Heart left ventricle (tissue), 16 donors: ENCODE measurements at regions not wholly inside any gene's neighbourhood (a gene's known extent, or its start where the extent isn't known, plus 50 kb on each side); places are given as distances from the start of the nearest gene placed in this dataset.

Experiments
- ATAC-seq, 4 donors: fragments of 200-7000 bp; cut with Tn5 transposase; one replicate each; pipeline ENCODE4 v1.9.1; 2020 to 2022; ENCODE audit warnings: moderate library complexity in 4 of 4, mild to moderate bottlenecking in 3 of 4, moderate number of reproducible peaks in 1 of 4
- DNase-seq, 5 donors: peaks; one replicate each; pipeline ENCODE4 v3.0.0-alpha.2; 2020
- H3K27ac ChIP-seq, 12 donors: fragments of 200-600 bp; sonication (generic) in 4 of 12; one replicate each; pipeline versions ENCODE4 v1.5.0 to v1.8.0; 2016 to 2022; ENCODE audit warnings: mild to moderate bottlenecking in 2 of 12
- H3K27me3 ChIP-seq, 9 donors: fragments of 200-600 bp; sonication (generic) in 2 of 9; one replicate each; pipeline versions ENCODE4 v1.5.1 to v1.8.0; 2016 to 2022; ENCODE audit warnings: mild to moderate bottlenecking in 3 of 9
- H3K36me3 ChIP-seq, 9 donors: fragments of 200-600 bp; sonication (generic) in 2 of 9; one replicate each; pipeline versions ENCODE4 v1.5.0 to v1.8.0; 2018 to 2022; ENCODE audit warnings: mild to moderate bottlenecking in 2 of 9
- H3K4me1 ChIP-seq, 12 donors: fragments of 200-600 bp; sonication (generic) in 4 of 12; one replicate each; pipeline versions ENCODE4 v1.5.0 to v1.8.0; 2016 to 2022; ENCODE audit warnings: mild to moderate bottlenecking in 3 of 12
- H3K4me3 ChIP-seq, 12 donors: fragments of 200-600 bp; sonication (generic) in 4 of 12; one replicate each; pipeline versions ENCODE4 v1.5.0 to v1.8.0; 2017 to 2022; ENCODE audit warnings: mild to moderate bottlenecking in 9 of 12, moderate library complexity in 4 of 12
- H3K9me3 ChIP-seq, 12 donors: fragments of 200-600 bp; sonication (generic) in 4 of 12; one replicate each; pipeline versions ENCODE4 v1.5.0 to v1.8.0; 2016 to 2022; ENCODE audit warnings: mild to moderate bottlenecking in 1 of 12
- POLR2A ChIP-seq, 2 donors: fragments of 450-650 bp; IDR thresholded peaks; one replicate each; pipeline ENCODE4 v1.6.1; 2017; ENCODE audit warnings: antibody characterized with exemption in 2 of 2, mild to moderate bottlenecking in 2 of 2, moderate library complexity in 2 of 2
- WGBS, 4 donors: extraction: QIAGEN DNeasy Blood & Tissue Kit in 2 of 4; methylation state at CpG; one replicate each; pipeline versions ENCODE4 v1.1.5 to v1.1.7; 2013 to 2018; 5-methylcytosine and 5-hydroxymethylcytosine counted together
- intact Hi-C, 10 donors: fragments of 100-400 bp; cut with DNase I; formaldehyde crosslinking; loops; one replicate each; pipeline versions ENCODE4 v1.11.1 to v1.14.2; 2022
- TF ChIP-seq, protein P1 (sequence below), 12 donors: fragments of 200-600 bp; sonication (generic) in 4 of 12; IDR thresholded peaks; one replicate each; pipeline versions ENCODE4 v1.5.0 to v1.8.0; 2018 to 2022; ENCODE audit warnings: antibody characterized with exemption in 12 of 12, mild to moderate bottlenecking in 5 of 12
- donor health status: ischemic (EF 13 %, LVEDD 7.1; RV severe dilation, severe dysfunction).
- donor health status: healthy with polysubstance abuse.
- donor health status: DM: no; HTN: yes; CAD: no.
- donor health status: DM: no; HTN: no; CAD: no.
- donor health status: ischemic (EF 25% LVEDD 6.9; RV normal size, moderate dysfunction).
- donor health status: ischemic (EF 25% LVEDD 5.7; RV mildly dilated, moderate dysfunction).
- donor health status: healthy.
- donor health status: DM: yes; HTN: yes; CAD: no.
- donor health status: ischemic (EF 35%, LVEDD 5.7; RV mildly dilated, moderate dysfunction).
- donor health status: nonischemic (EF 11% LVEDD 7.7; RV severe dilation, severe dysfunction).
- donor health status: DM: yes; HTN: yes; CAD: no.
- donor health status: PGD.
- donor health status: ischemic (EF 29% LVEDD 5.4; RV normal size, mild dysfunction).
- donor health status: nonischemic (EF 23%, LVEDD 6.1; RV moderate dilation, normal function).

DNA sequence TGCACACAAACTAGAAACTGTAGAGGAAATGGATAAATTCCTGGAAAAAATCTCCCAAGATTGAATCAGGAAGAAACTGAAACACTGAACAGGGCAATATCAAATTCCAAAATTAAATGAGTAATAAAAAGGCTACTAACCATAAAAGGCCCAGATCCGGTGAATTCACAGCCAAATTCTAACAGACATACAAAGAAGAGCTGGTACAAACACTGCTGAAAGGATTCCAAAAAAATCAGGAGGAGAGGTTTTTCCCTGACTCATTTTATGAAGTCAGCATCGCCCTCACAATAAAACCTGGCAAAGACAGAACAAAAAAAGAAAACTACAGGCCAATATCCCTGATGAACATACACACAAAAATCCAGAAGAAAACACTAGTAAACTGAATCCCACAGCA is 462.4 kb upstream of the THBS1 start:
- 76 to 87% (median 85%) methylated on average over 2 of the region's 2 CpGs for WGBS, 4 donors
- intact Hi-C loops = no loop called here

DNA sequence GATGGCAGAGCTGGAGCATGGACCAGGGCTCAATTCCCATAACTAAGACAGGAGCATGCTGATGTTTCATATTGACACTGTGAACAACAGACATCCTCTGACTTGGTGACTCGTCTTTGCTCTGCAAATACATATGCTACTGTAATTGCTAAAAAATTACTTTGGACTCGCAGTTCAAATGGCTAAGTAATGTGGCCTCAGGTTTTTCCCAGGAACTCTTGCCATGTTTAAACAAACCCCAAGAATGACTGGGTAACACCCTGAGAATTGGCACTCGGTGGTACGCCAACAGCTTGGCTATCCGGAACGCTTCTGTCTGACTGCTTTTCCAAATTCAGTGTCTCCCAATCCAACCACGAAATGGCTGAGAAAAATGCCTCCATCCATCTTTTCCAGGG is 456.7 kb upstream of the THBS1 start:
- Histone ChIP-seq H3K27me3 (no peaks in the 10 kb centered on the region), H3K4me1 (peaks cover 0 to 38% (median 16%) of the 10 kb centered on the region in 12 donors), H3K9me3 (no peaks in the 10 kb centered on the region), H3K27ac (peak overlapping the region in 4 of 12 donors; percentile 20 to 52 (median 32)), H3K36me3 (no peaks in the 10 kb centered on the region), H3K4me3 (no peak overlapping the region)
- DNase-seq (no peak), ATAC-seq (no peak)
- no peak for TF ChIP-seq POLR2A (IDR thresholded peaks at IDR 0.05)
- TF ChIP-seq, protein P1, sequence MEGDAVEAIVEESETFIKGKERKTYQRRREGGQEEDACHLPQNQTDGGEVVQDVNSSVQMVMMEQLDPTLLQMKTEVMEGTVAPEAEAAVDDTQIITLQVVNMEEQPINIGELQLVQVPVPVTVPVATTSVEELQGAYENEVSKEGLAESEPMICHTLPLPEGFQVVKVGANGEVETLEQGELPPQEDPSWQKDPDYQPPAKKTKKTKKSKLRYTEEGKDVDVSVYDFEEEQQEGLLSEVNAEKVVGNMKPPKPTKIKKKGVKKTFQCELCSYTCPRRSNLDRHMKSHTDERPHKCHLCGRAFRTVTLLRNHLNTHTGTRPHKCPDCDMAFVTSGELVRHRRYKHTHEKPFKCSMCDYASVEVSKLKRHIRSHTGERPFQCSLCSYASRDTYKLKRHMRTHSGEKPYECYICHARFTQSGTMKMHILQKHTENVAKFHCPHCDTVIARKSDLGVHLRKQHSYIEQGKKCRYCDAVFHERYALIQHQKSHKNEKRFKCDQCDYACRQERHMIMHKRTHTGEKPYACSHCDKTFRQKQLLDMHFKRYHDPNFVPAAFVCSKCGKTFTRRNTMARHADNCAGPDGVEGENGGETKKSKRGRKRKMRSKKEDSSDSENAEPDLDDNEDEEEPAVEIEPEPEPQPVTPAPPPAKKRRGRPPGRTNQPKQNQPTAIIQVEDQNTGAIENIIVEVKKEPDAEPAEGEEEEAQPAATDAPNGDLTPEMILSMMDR (IDR thresholded peaks at IDR 0.05) = no peak
- intact Hi-C loops = no loop called here
- WGBS, 4 donors = 79 to 88% (median 85%) methylated on average over 7 of the region's 7 CpGs

More for the DNA sequence above, 462.4 kb upstream of the THBS1 start:
- peak in 1 of 4 donors; percentile 64 for ATAC-seq
- Histone ChIP-seq H3K9me3 (peaks cover 0 to 21% (median 14%) of the 10 kb centered on the region in 12 donors), H3K27me3 (no peaks in the 10 kb centered on the region), H3K36me3 (no peaks in the 10 kb centered on the region), H3K4me3 (no peak overlapping the region), H3K27ac (peak overlapping the region in 1 of 12 donors; percentile 48), H3K4me1 (no peaks in the 10 kb centered on the region)
- no peak for DNase-seq
- no peak for TF ChIP-seq POLR2A (IDR thresholded peaks at IDR 0.05)
- TF ChIP-seq, protein P1 (IDR thresholded peaks at IDR 0.05) = no peak

DNA sequence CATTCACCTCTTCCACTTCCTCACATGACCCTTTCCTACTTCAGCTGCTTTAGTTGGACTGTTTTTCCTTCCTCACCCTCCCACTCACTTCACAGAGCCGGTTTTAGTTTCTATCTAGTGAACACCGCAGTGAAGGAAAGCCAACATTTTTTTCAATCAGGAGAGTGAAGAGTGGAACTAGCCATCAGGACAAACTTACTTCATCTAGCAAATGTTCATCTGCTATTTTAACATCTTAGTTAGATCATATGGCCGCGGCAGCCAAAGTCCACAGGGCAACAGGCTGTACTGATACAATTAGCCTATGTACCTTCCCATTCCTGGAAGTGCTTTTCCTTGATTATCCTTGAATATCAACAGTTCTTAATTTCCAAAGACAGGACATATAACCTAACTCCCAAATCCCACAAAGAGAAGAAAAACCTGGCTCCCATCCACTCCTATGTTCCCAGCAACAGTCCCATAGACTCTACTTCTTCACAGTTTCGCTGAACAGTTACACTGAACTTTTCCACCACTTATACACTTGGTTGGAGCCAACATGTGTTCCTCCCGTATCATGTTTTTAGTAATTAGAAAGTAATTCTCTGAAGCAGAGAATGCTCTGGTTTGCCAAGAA is 456.2 kb upstream of the THBS1 start:
- TF ChIP-seq, protein P1 (IDR thresholded peaks at IDR 0.05) = no peak
- TF ChIP-seq POLR2A (IDR thresholded peaks at IDR 0.05) = no peak
- ATAC-seq = peak in 3 of 4 donors; percentile 56 to 69 (median 67)
- no peak for DNase-seq
- Histone ChIP-seq H3K36me3 (no peaks in the 10 kb centered on the region), H3K27me3 (no peaks in the 10 kb centered on the region), H3K4me3 (no peak overlapping the region), H3K27ac (peak overlapping the region in 6 of 12 donors; percentile 12 to 52 (median 24)), H3K9me3 (no peaks in the 10 kb centered on the region), H3K4me1 (peaks cover 0 to 38% (median 16%) of the 10 kb centered on the region in 12 donors)
- intact Hi-C loops = loop anchor here in 4 of 10 donors (5.0 kb wide), 1 partner anchor 458 kb away; the partner anchor contains the start of gene THBS1 (in 4 of the 4)
- WGBS, 4 donors = 61 to 75% (median 66%) methylated on average over 6 of the region's 6 CpGs

DNA sequence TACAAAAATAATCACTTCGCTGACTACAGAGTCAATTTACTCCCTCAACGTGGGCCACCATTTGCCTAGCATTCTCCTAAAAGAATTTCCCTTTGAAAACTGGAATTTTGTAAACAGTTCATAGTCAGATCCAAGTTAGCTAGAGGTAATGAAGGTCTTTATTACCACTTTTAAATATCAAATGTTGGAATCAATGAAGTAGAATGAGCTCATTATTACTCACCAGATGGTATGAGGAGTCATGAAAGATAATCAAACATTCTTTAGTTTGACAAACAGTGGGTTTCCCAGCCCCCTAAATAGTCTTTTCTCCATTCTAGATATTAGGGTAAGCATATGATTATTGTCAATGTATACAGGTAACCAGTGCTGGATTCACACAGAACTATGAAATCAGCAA is 455.7 kb upstream of the THBS1 start:
- H3K4me3 ChIP-seq = no peak overlapping the region
- no peaks in the 10 kb centered on the region for H3K36me3 ChIP-seq
- WGBS, 4 donors = 76 to 81% (median 79%) methylated on average over 2 of the region's 2 CpGs
- H3K4me1 ChIP-seq = peaks cover 0 to 38% (median 16%) of the 10 kb centered on the region in 12 donors
- no peaks in the 10 kb centered on the region for H3K27me3 ChIP-seq
- H3K27ac ChIP-seq = peak overlapping the region in 6 of 12 donors; percentile 12 to 52 (median 24)
- H3K9me3 ChIP-seq = no peaks in the 10 kb centered on the region
- TF ChIP-seq, protein P1 (IDR thresholded peaks at IDR 0.05) = no peak
- TF ChIP-seq POLR2A (IDR thresholded peaks at IDR 0.05) = no peak
- ATAC-seq (no peak), DNase-seq (no peak)
- intact Hi-C loops = loop anchor here in 4 of 10 donors (5.0 kb wide), 1 partner anchor 457 kb away; the partner anchor contains the start of gene THBS1 (in 4 of the 4)
